ENCODE measurements at regions not wholly inside any gene's neighbourhood (a gene's known extent, or its start where the extent isn't known, plus 50 kb on each side); places are given as distances from the start of the nearest gene placed in this dataset.

DNA sequence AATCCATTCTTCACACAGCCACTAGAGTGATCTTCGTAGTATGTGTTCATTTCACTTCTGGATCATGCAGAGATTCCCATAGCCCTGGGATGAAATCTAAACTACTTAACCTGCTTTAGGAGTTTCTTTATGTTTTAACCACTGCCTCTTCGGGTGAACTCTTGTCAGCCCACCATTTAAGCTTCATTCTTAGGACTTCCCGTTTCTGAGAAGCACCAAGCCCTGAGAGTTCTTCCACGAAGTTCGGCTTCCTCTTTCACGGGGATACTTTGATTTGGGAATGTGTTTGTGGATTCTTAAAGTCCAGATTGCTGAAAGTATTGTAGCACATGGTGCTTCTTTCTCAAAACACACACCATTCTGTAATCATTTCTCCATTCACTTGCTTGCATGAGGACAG, 205.0 kb downstream of the UBE2E3 start:
- TF ChIP-seq POLR2A (IDR thresholded peaks at IDR 0.05), result no peak
- TF ChIP-seq, protein P1, sequence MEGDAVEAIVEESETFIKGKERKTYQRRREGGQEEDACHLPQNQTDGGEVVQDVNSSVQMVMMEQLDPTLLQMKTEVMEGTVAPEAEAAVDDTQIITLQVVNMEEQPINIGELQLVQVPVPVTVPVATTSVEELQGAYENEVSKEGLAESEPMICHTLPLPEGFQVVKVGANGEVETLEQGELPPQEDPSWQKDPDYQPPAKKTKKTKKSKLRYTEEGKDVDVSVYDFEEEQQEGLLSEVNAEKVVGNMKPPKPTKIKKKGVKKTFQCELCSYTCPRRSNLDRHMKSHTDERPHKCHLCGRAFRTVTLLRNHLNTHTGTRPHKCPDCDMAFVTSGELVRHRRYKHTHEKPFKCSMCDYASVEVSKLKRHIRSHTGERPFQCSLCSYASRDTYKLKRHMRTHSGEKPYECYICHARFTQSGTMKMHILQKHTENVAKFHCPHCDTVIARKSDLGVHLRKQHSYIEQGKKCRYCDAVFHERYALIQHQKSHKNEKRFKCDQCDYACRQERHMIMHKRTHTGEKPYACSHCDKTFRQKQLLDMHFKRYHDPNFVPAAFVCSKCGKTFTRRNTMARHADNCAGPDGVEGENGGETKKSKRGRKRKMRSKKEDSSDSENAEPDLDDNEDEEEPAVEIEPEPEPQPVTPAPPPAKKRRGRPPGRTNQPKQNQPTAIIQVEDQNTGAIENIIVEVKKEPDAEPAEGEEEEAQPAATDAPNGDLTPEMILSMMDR (IDR thresholded peaks at IDR 0.05), result no peak

All from vagina (tissue), 2 donors.